T-cell (primary cell): ENCODE measurements at regions not wholly inside any gene's neighbourhood (a gene's known extent, or its start where the extent isn't known, plus 50 kb on each side); places are given as distances from the start of the nearest gene placed in this dataset.

Experiments used
- ATAC-seq, 4 experiments: fragments of 200-7000 bp in 3 of 4; fragments of 150-1000 bp in 1 of 4; cut with Tn5 transposase; replicated peaks in 1 of 4; 1 replicate in 3 of 4; 2 replicates in 1 of 4; pipeline ENCODE4 v1.10.0; 2021; ENCODE audit warnings: moderate library complexity in 3 of 4, mild to moderate bottlenecking in 2 of 4, moderate number of reproducible peaks in 1 of 4
- CTCF ChIA-PET, 2 donors: fragments of 300-600 bp; sonication (Branson Sonifier 250); formaldehyde crosslinking; loops; one replicate each; lab custom pipeline; 2022; ENCODE audit warnings: antibody characterized with exemption in 2 of 2; lab: Charles Lee
- POLR2A ChIA-PET, 2 donors: fragments of 300-600 bp; sonication (Branson Sonifier 250); formaldehyde crosslinking; loops; one replicate each; lab custom pipeline; 2022; ENCODE audit warnings: antibody characterized with exemption in 2 of 2; lab: Charles Lee
- DNase-seq, 35 experiments: peaks; one replicate each; pipeline versions ENCODE4 v3.0.0 to v3.0.0-alpha.2; 2013 to 2023
- H3K27ac ChIP-seq: one replicate; pipeline ENCODE4 v1.5.1; 2013; ENCODE audit warnings: low read length
- H3K27me3 ChIP-seq, 2 experiments: replicated peaks in 1 of 2; 1 replicate in 1 of 2; 2 replicates in 1 of 2; pipeline versions ENCODE4 v1.6.1 to v1.7.0; 2013; ENCODE audit warnings: low read length in 1 of 2, mixed read lengths in 1 of 2; ENCODE audit not compliant: control insufficient read depth in 2 of 2, insufficient read depth in 2 of 2; ENCODE audit errors: extremely low read depth in 1 of 2
- H3K36me3 ChIP-seq, 2 donors: 1 replicate in 1 of 2; 2 replicates in 1 of 2; pipeline versions ENCODE4 v1.6.1 to v1.7.0; 2013; ENCODE audit warnings: low read length in 1 of 2; ENCODE audit not compliant: control insufficient read depth in 2 of 2, insufficient read depth in 1 of 2; ENCODE audit errors: extremely low read depth in 1 of 2
- H3K4me1 ChIP-seq, 2 experiments: 1 replicate in 1 of 2; 2 replicates in 1 of 2; pipeline versions ENCODE4 v1.6.1 to v1.7.0; 2013; ENCODE audit warnings: low read length in 2 of 2, mixed read lengths in 1 of 2; ENCODE audit not compliant: insufficient read depth in 2 of 2, control insufficient read depth in 1 of 2; ENCODE audit errors: extremely low read depth in 1 of 2
- H3K4me3 ChIP-seq, 2 donors: 1 replicate in 1 of 2; 2 replicates in 1 of 2; pipeline versions ENCODE4 v1.5.1 to v1.7.0; 2013; ENCODE audit warnings: mild to moderate bottlenecking in 2 of 2, low read length in 1 of 2, moderate library complexity in 1 of 2; ENCODE audit not compliant: control insufficient read depth in 1 of 2; ENCODE audit errors: extremely low read depth in 1 of 2
- H3K9me3 ChIP-seq: 2 replicates; pipeline ENCODE4 v1.7.0; 2013
- H3K27ac Mint-ChIP-seq, 2 donors: one replicate each; pipeline ENCODE4 v1.8.0; 2020 to 2021; ENCODE audit warnings: mild to moderate bottlenecking in 2 of 2, mixed read lengths in 2 of 2
- H3K27me3 Mint-ChIP-seq, 2 donors: one replicate each; pipeline ENCODE4 v1.8.0; 2021 to 2022; ENCODE audit warnings: mixed read lengths in 2 of 2
- H3K36me3 Mint-ChIP-seq: one replicate; pipeline ENCODE4 v1.8.0; 2021; ENCODE audit warnings: mixed read lengths
- H3K4me1 Mint-ChIP-seq, 3 donors: one replicate each; pipeline ENCODE4 v1.8.0; 2020 to 2022; ENCODE audit warnings: mixed read lengths in 3 of 3, mild to moderate bottlenecking in 1 of 3
- H3K4me3 Mint-ChIP-seq, 3 donors: one replicate each; pipeline ENCODE4 v1.8.0; 2020 to 2022; ENCODE audit warnings: mild to moderate bottlenecking in 3 of 3, mixed read lengths in 3 of 3, moderate library complexity in 3 of 3
- H3K9me3 Mint-ChIP-seq, 3 donors: one replicate each; pipeline ENCODE4 v1.8.0; 2020 to 2022; ENCODE audit warnings: mixed read lengths in 3 of 3
- WGBS: methylation state at CpG from one replicate; pipeline ENCODE4 v1.1.5; 2013; ENCODE audit warnings: missing lambda C conversion rate; ENCODE audit not compliant: insufficient coverage; 5-methylcytosine and 5-hydroxymethylcytosine counted together

- H3K27me3 Mint-ChIP-seq, result no peaks in the 10 kb centered on the region
These were observed 335.3 kb downstream of the CNTNAP4 start for GRCh38 chr16:76612497-76612896.

GRCh38 chr16:76614269-76614668 is 337.1 kb downstream of the CNTNAP4 start:
- Histone ChIP-seq H3K9me3 (no peaks in the 10 kb centered on the region), H3K36me3 (no peaks in the 10 kb centered on the region), H3K4me1 (no peaks in the 10 kb centered on the region), H3K27ac (no peak overlapping the region), H3K4me3 (no peak overlapping the region), H3K27me3 (no peaks in the 10 kb centered on the region)
- Mint-ChIP-seq H3K36me3 (no peaks in the 10 kb centered on the region), H3K9me3 (peaks cover 0 to 8% (median 3%) of the 10 kb centered on the region in 3 donors), H3K27me3 (no peaks in the 10 kb centered on the region), H3K27ac (no peak overlapping the region), H3K4me1 (no peaks in the 10 kb centered on the region), H3K4me3 (no peak overlapping the region)
- ChIA-PET POLR2A (no interaction called here), CTCF (no interaction called here)
- DNase-seq (no peak), ATAC-seq (no peak)

More at GRCh38 chr16:76612497-76612896, 335.3 kb downstream of the CNTNAP4 start:
- Histone ChIP-seq H3K27ac (no peak overlapping the region), H3K27me3 (no peaks in the 10 kb centered on the region), H3K9me3 (no peaks in the 10 kb centered on the region), H3K4me3 (no peak overlapping the region), H3K36me3 (no peaks in the 10 kb centered on the region), H3K4me1 (no peaks in the 10 kb centered on the region)
- H3K4me3 Mint-ChIP-seq, result no peak overlapping the region
- ChIA-PET POLR2A (no interaction called here), CTCF (no interaction called here)
- no peaks in the 10 kb centered on the region for H3K4me1 Mint-ChIP-seq
- H3K36me3 Mint-ChIP-seq, result no peaks in the 10 kb centered on the region
- H3K27ac Mint-ChIP-seq, result no peak overlapping the region
- no CpG with 5 or more reads among the region's 1 CpG for WGBS
- DNase-seq, result no peak
- H3K9me3 Mint-ChIP-seq, result peaks cover 0 to 3% (median 0%) of the 10 kb centered on the region in 3 donors
- no peak for ATAC-seq

- no peak overlapping the region for H3K27ac Mint-ChIP-seq
These were observed 345.7 kb downstream of the CNTNAP4 start for GRCh38 chr16:76622876-76623275.

GRCh38 chr16:76634847-76635697 is 357.9 kb downstream of the CNTNAP4 start:
- ATAC-seq (no peak), DNase-seq (peak in 6 of 35 experiments; percentile 0 to 7 (median 3))
- no peaks in the 10 kb centered on the region for H3K4me1 Mint-ChIP-seq
- POLR2A ChIA-PET, result no interaction called here
- CTCF ChIA-PET, result no interaction called here
- H3K4me3 Mint-ChIP-seq, result no peak overlapping the region
- WGBS, result 95% methylated on average over 32 of the region's 36 CpGs
- Histone ChIP-seq H3K27ac (no peak overlapping the region), H3K36me3 (no peaks in the 10 kb centered on the region), H3K9me3 (peaks cover 2% of the 10 kb centered on the region), H3K4me3 (no peak overlapping the region), H3K4me1 (no peaks in the 10 kb centered on the region), H3K27me3 (no peaks in the 10 kb centered on the region)
- no peak overlapping the region for H3K27ac Mint-ChIP-seq
- no peaks in the 10 kb centered on the region for H3K36me3 Mint-ChIP-seq
- H3K27me3 Mint-ChIP-seq, result no peaks in the 10 kb centered on the region
- peaks cover 6 to 37% (median 12%) of the 10 kb centered on the region in 3 donors for H3K9me3 Mint-ChIP-seq

More at GRCh38 chr16:76622876-76623275, 345.7 kb downstream of the CNTNAP4 start:
- Mint-ChIP-seq H3K4me3 (no peak overlapping the region), H3K4me1 (no peaks in the 10 kb centered on the region), H3K9me3 (peaks cover 10 to 16% (median 10%) of the 10 kb centered on the region in 3 donors), H3K27me3 (no peaks in the 10 kb centered on the region), H3K36me3 (no peaks in the 10 kb centered on the region)
- Histone ChIP-seq H3K27ac (no peak overlapping the region), H3K36me3 (no peaks in the 10 kb centered on the region), H3K27me3 (no peaks in the 10 kb centered on the region), H3K4me3 (no peak overlapping the region), H3K9me3 (no peaks in the 10 kb centered on the region), H3K4me1 (no peaks in the 10 kb centered on the region)
- ATAC-seq (no peak), DNase-seq (no peak)
- CTCF ChIA-PET, result no interaction called here
- POLR2A ChIA-PET, result no interaction called here
- no CpG with 5 or more reads among the region's 3 CpGs for WGBS

- CTCF ChIA-PET, result no interaction called here
- WGBS, result 91% methylated on average over 5 of the region's 10 CpGs
These were observed 362.6 kb downstream of the CNTNAP4 start for GRCh38 chr16:76639685-76640289.

GRCh38 chr16:76650582-76650981 is 373.4 kb downstream of the CNTNAP4 start:
- Mint-ChIP-seq H3K36me3 (no peaks in the 10 kb centered on the region), H3K27me3 (no peaks in the 10 kb centered on the region), H3K9me3 (peaks cover 2 to 14% (median 5%) of the 10 kb centered on the region in 3 donors), H3K4me3 (no peak overlapping the region), H3K4me1 (no peaks in the 10 kb centered on the region), H3K27ac (no peak overlapping the region)
- DNase-seq (no peak), ATAC-seq (no peak)
- CTCF ChIA-PET, result no interaction called here
- H3K27me3 ChIP-seq, result no peaks in the 10 kb centered on the region
- H3K4me1 ChIP-seq, result no peaks in the 10 kb centered on the region
- POLR2A ChIA-PET, result no interaction called here
- 79% methylated on average over 2 of the region's 3 CpGs for WGBS
- no peak overlapping the region for H3K27ac ChIP-seq
- no peak overlapping the region for H3K4me3 ChIP-seq
- no peaks in the 10 kb centered on the region for H3K36me3 ChIP-seq
- H3K9me3 ChIP-seq, result no peaks in the 10 kb centered on the region

More at GRCh38 chr16:76639685-76640289, 362.6 kb downstream of the CNTNAP4 start:
- no peaks in the 10 kb centered on the region for H3K27me3 ChIP-seq
- no peak overlapping the region for H3K4me3 Mint-ChIP-seq
- H3K36me3 Mint-ChIP-seq, result no peaks in the 10 kb centered on the region
- H3K27me3 Mint-ChIP-seq, result no peaks in the 10 kb centered on the region
- no peaks in the 10 kb centered on the region for H3K9me3 ChIP-seq
- no peak overlapping the region for H3K27ac ChIP-seq
- H3K4me1 Mint-ChIP-seq, result no peaks in the 10 kb centered on the region
- H3K4me3 ChIP-seq, result no peak overlapping the region
- ATAC-seq, result no peak
- no peaks in the 10 kb centered on the region for H3K36me3 ChIP-seq
- DNase-seq, result no peak
- no peak overlapping the region for H3K27ac Mint-ChIP-seq
- no peaks in the 10 kb centered on the region for H3K4me1 ChIP-seq
- POLR2A ChIA-PET, result no interaction called here
- H3K9me3 Mint-ChIP-seq, result peaks cover 7 to 20% (median 9%) of the 10 kb centered on the region in 3 donors
